Lung (tissue), 11 donors: ENCODE measurements at regions not wholly inside any gene's neighbourhood (a gene's known extent, or its start where the extent isn't known, plus 50 kb on each side); places are given as distances from the start of the nearest gene placed in this dataset.

Source experiments
- ATAC-seq: fragments of 200-7000 bp; cut with Tn5 transposase; one replicate; pipeline ENCODE4 v1.9.1; 2020; ENCODE audit warnings: moderate number of reproducible peaks; ENCODE audit not compliant: insufficient read depth, low FRiP score
- DNase-seq, 3 donors: peaks; one replicate each; pipeline ENCODE4 v3.0.0-alpha.2; 2013 to 2017
- H3K27ac ChIP-seq, 2 donors: one replicate each; pipeline ENCODE4 v1.5.1; 2013; ENCODE audit warnings: mild to moderate bottlenecking in 2 of 2, moderate library complexity in 2 of 2, control low read depth in 1 of 2, inconsistent platforms in 1 of 2, low read depth in 1 of 2, low read length in 1 of 2
- H3K27me3 ChIP-seq, 3 donors: one replicate each; pipeline ENCODE4 v1.5.1; 2013; ENCODE audit warnings: low read length in 2 of 3; ENCODE audit not compliant: control insufficient read depth in 3 of 3, insufficient read depth in 3 of 3
- H3K36me3 ChIP-seq, 4 donors: one replicate each; pipeline ENCODE4 v1.5.1; 2013; ENCODE audit warnings: low read length in 4 of 4, mild to moderate bottlenecking in 1 of 4, moderate library complexity in 1 of 4; ENCODE audit not compliant: control insufficient read depth in 4 of 4, insufficient read depth in 4 of 4
- H3K4me1 ChIP-seq, 5 donors: one replicate each; pipeline ENCODE4 v1.5.1; 2013; ENCODE audit warnings: low read length in 5 of 5, mild to moderate bottlenecking in 2 of 5, moderate library complexity in 1 of 5; ENCODE audit not compliant: control insufficient read depth in 5 of 5, insufficient read depth in 5 of 5
- H3K4me3 ChIP-seq: one replicate; pipeline ENCODE4 v1.5.1; 2013; ENCODE audit warnings: mild to moderate bottlenecking, control low read depth, moderate library complexity
- H3K9ac ChIP-seq, 2 donors: one replicate each; pipeline ENCODE4 v1.5.1; 2013; ENCODE audit warnings: low read length in 2 of 2, control low read depth in 1 of 2; ENCODE audit not compliant: insufficient read depth in 1 of 2
- H3K9me3 ChIP-seq, 4 donors: one replicate each; pipeline ENCODE4 v1.5.1; 2013; ENCODE audit warnings: low read length in 3 of 4, mild to moderate bottlenecking in 1 of 4, moderate library complexity in 1 of 4; ENCODE audit not compliant: control insufficient read depth in 4 of 4, insufficient read depth in 3 of 4
- CTCF ChIP-seq: IDR thresholded peaks from 2 replicates; pipeline ENCODE4 v1.5.1; 2012; ENCODE audit warnings: mild to moderate bottlenecking; ENCODE audit errors: control extremely low read depth, extremely low read depth
- WGBS, 2 donors: extraction: QIAGEN DNeasy Blood & Tissue Kit; methylation state at CpG; one replicate each; pipeline ENCODE4 v1.1.7; 2013; 5-methylcytosine and 5-hydroxymethylcytosine counted together
- donor health status: control.
- donor health status: control.
- donor health status: Bipolar disorder and iron deficiency.
- donor health status: healthy.
- donor health status: DM: yes; HTN: yes; CAD: no.

GRCh38 chr11:106159836-106160235 is 82.4 kb downstream of the AASDHPPT start:
- TF ChIP-seq CTCF: no peak

GRCh38 chr11:106160494-106160893 is 83.0 kb downstream of the AASDHPPT start:
- H3K9ac ChIP-seq: no peak overlapping the region
- no peak overlapping the region for H3K27ac ChIP-seq
- H3K27me3 ChIP-seq: no peaks in the 10 kb centered on the region
- no peak overlapping the region for H3K4me3 ChIP-seq
- no peak for TF ChIP-seq CTCF
- 81 to 85% methylated on average over 7 of the region's 7 CpGs for WGBS, 2 donors
- ATAC-seq (no peak), DNase-seq (no peak)
- H3K36me3 ChIP-seq: no peaks in the 10 kb centered on the region
- H3K9me3 ChIP-seq: peaks cover 0 to 3% (median 0%) of the 10 kb centered on the region in 4 donors
- peaks cover 0 to 12% (median 0%) of the 10 kb centered on the region in 5 donors for H3K4me1 ChIP-seq

More at GRCh38 chr11:106159836-106160235, 82.4 kb downstream of the AASDHPPT start:
- H3K9ac ChIP-seq: no peak overlapping the region
- H3K9me3 ChIP-seq: no peaks in the 10 kb centered on the region
- H3K4me1 ChIP-seq: peaks cover 0 to 12% (median 0%) of the 10 kb centered on the region in 5 donors
- H3K27ac ChIP-seq: no peak overlapping the region
- no peaks in the 10 kb centered on the region for H3K36me3 ChIP-seq
- DNase-seq: no peak
- no peaks in the 10 kb centered on the region for H3K27me3 ChIP-seq
- no peak overlapping the region for H3K4me3 ChIP-seq
- ATAC-seq: no peak

GRCh38 chr11:106161775-106162634 is 84.5 kb downstream of the AASDHPPT start:
- ATAC-seq: no peak
- H3K27ac ChIP-seq: no peak overlapping the region
- 82 to 84% methylated on average over 3 of the region's 3 CpGs for WGBS, 2 donors

More at GRCh38 chr11:106161775-106162634, 84.5 kb downstream of the AASDHPPT start:
- no peak for DNase-seq
- Histone ChIP-seq H3K9me3 (peaks cover 0 to 5% (median 1%) of the 10 kb centered on the region in 4 donors), H3K36me3 (no peaks in the 10 kb centered on the region), H3K4me3 (no peak overlapping the region), H3K9ac (no peak overlapping the region), H3K27me3 (no peaks in the 10 kb centered on the region), H3K4me1 (peaks cover 0 to 5% (median 0%) of the 10 kb centered on the region in 5 donors)
- no peak for TF ChIP-seq CTCF
